NCI-H2196 (cell line): ENCODE measurements at regions not wholly inside any gene's neighbourhood (a gene's known extent, or its start where the extent isn't known, plus 50 kb on each side); places are given as distances from the start of the nearest gene placed in this dataset.

Experiments used
- DNase-seq: peaks from one replicate; lab custom pipeline; 2025; ENCODE audit not compliant: unreplicated experiment; lab: John Stamatoyannopoulos, UW

DNA sequence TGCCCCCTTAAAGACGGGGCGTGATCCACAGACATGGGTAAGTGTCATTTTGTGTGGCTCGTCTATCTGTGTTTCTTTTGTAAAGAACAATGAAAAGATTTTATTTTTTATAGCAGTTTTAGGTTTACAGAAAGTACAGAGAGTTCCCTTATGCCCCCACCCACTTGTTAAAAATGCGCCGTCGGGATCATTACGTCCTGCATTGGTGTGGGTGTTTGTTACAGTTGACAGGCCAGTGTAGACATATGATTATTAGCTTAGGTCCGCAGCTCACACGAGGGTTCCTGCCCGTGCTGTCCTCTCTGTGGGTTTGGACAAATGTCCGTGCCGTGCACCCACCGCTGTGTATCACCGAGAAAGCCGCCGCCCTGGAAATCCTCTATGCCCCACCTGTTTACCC lies 50.5 kb downstream of the RGS12 start:
- DNase-seq, result no peak

DNA sequence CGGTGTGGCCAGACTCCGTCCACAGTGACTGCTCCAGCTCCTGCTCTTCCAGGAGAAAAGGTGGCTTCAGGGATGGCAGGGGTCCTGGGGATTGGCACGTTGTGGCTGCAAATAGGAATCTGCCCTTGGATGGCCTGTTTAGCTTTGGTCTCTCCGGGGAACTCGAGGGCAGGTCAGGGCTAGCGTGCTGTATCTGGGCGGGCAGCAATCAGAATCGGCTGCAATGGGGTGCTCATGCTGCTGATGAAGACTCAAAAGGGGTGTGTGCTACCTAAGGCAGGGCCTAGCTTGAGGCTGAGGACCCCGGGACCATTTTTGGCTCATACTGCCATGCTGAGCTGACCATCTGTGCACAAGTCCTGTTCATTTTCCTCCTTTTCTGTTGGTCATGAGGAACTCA lies 51.3 kb downstream of the RGS12 start:
- no peak for DNase-seq

DNA sequence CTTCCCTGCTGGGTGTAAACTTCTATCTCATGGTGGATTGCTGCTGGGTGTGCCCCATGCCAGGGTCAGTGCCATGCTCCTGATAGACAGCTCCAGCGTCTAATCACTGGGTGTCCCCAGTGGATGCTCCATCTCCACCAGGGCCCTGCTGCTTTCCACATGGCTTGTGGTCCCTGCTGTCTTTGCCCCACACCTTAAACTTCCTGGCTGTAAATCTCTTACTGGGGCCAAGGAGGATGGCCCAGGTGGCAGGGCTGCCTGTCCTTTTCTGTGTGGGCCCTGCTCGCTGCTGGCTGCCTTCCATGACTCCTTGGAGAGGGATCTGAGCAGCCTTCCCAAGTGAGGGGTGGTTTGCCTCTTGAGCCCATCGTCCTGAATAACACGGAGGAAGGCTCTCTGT lies 51.8 kb downstream of the RGS12 start:
- DNase-seq, result no peak

DNA sequence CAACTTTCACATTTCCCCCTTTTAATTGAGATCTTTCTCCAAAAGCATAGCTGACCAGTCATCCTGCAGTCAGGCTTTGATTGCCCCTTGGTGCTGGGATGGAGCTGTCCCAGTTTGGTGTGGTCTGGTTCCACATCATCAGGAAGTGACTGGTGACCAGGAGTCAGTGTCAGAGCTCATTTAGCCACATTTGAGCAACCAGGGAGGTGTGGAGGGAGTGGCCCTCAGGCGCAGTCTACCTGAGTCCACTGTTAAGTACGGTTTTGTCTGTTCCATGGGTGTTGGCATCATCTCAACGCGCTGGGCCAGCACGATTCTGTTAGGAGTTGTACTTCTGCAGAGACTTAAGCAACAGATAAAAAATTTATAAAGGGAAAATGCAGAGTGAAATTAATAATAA lies 52.6 kb downstream of the RGS12 start:
- DNase-seq, result no peak

DNA sequence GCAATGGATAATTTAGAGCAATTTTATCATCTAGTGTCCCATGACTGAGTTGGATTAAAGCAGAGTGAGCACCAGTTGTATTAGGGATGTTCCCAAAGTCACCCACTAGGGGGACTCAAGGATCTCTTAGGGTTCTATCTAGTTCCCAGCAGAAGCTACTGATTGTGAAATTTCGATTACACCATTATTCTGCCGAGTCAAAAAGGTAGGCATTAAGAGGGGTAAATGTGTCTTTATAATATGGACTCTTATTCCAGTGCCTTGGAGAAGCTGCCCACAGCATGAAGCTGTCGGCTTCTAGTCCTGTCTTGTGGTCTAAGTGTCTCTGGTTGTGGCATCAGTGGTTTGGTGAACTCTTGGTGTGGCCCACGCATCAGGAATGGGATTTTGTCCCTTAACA lies 53.3 kb downstream of the RGS12 start:
- peak; percentile 77 for DNase-seq

- no peak for DNase-seq
Observed at GRCh38 chr4:3347871-3348270, 55.0 kb downstream of the RGS12 start.

DNA sequence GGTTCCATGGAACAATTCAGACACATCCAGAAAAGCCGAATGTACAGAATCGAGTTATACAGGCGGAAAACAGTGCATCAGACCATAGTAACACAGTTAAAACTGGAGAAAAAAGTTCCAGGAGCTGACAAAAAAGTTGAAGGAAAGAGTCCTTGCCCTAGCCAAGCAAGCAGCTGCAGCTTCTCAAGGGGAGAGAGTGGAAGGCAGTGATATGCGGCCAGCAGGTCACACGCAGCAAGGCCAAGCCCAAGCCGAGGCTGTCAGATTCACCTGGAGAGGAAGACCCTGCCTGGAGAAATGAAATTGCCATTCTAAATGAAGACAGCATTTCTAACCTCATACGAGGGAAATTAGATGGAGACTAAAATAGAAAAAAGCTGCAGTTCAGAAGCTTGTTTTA lies 55.8 kb downstream of the RGS12 start:
- no peak for DNase-seq

GRCh38 chr4:3349116-3349515 lies 56.3 kb downstream of the RGS12 start:
- no peak for DNase-seq

DNA sequence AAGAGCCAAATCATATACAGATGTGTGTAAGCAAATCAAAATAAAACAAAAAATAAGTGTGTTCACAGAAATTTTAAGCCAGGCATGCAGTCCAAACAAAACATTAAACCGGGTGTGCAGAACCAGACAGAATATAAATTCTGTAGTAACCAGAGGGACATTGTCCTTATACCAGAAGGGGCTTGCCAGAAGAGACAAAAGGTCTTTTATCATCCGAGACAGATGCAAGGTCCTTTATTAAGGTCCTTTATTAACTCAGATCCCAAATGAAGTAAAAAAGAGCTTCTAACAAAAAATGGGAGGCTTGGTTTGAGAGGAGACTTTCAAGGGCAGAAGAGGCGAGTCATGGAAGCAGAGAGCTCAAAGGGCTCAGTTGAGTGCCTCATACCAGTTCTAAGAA lies 59.2 kb downstream of the RGS12 start:
- DNase-seq, result no peak

DNA sequence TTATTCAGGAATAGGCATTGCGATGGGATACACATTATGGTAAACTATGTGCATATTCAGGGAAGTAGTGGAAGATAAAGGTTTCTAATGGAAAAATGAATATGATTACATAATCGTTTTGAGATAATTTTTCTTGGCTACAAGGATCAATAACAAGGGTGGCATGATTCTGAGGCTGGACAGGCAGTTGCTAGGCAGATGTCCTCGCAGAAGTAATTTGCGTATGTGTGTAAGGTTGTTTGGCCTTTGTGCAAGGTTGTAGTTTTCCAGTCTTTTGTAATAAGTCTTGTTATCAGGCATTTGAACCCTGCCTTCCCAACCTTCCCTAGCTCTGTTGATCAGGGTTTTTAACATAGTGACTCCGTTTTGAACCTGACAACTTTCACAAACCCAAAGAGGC lies 59.7 kb downstream of the RGS12 start:
- no peak for DNase-seq

DNA sequence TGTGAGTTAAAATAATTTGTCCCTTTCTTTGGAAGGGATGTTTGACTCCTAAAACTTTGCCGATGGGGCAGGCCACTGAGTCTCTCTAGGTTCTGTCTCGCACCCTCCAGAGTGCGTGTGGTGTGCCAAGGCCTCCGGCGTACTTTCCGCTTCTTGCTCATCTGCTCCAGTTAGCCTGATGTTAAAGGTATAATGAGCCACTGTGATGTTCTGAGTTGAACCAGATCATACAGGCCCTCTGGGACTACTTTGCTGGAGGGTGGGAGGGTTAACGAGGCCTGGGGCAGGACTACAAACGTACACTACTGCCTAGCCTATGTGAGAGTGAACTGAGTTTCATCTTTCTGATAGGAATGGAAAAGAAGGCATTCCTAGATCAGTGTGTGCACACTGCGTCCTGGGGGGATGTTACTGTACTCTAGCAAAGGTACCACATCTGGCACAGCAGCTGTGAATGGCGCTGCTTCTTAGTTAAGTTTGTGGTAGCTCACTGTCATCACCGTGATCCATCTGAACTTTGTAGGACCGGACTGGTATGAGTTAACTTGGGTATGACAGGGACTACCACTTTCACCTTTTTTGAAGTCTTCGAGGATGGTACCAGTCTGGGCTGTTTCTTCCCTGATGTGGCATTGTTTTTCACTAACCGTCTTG lies 60.2 kb downstream of the RGS12 start:
- DNase-seq, result no peak

- DNase-seq, result no peak
Observed at GRCh38 chr4:3353752-3354454, 61.1 kb downstream of the RGS12 start.

DNA sequence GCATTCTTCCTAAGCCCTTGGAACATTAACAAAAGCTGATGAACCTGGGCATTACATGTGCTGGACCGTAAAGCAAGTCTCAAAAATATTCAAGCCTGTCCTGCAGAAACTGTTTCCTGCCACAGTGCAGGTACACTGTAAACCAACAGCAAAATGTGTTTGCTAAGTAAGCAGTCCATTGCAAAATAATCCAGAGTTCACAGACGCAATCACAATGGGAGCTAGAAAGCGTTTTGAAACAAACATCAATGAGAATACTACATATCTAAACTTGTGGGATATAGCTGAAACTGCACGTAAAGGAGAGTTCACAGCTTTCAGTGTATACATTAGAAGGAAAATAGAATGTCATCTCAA lies 61.6 kb downstream of the RGS12 start:
- no peak for DNase-seq

GRCh38 chr4:3355266-3355748 lies 62.5 kb downstream of the RGS12 start:
- DNase-seq, result no peak

DNA sequence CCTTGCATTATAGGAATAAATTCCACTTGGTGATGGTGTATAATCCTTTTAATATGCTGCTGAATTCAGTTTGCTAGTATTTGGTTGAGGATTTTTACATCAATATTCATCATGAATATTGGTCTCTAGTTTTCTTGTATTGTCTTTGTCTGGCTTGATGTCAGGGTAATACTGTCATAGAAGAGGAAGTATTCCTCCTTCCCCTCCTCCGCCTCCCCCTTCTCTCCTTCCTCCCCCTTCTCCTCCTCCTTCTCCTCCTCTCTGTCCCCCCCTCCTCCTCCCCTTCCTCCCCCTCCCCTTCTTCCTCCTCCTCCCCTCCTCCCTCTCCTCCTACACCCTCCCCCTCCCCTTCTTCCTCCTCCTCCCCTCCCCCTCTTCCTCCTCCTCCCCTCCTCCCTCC lies 65.8 kb downstream of the RGS12 start:
- no peak for DNase-seq

DNA sequence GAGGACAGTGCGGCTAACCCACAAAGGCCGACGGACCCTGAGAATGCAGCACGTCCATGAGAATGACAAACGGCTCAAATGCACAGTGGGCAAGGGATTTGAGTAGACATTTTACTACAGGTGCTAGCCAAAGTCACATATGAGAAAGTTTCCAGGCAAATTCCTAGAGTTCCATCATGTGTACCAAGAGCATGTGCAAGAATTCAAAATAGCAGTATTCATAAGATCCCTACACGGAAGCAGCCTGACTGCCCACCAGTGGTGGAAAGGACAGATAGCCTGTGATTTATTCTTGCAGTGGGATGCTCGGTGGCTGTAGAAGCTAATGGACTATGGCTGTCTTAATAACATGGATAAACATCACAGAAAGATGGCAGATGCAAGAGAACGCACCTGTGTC lies 68.0 kb downstream of the RGS12 start:
- no peak for DNase-seq

GRCh38 chr4:3361406-3361805 lies 68.6 kb downstream of the RGS12 start:
- DNase-seq, result no peak

DNA sequence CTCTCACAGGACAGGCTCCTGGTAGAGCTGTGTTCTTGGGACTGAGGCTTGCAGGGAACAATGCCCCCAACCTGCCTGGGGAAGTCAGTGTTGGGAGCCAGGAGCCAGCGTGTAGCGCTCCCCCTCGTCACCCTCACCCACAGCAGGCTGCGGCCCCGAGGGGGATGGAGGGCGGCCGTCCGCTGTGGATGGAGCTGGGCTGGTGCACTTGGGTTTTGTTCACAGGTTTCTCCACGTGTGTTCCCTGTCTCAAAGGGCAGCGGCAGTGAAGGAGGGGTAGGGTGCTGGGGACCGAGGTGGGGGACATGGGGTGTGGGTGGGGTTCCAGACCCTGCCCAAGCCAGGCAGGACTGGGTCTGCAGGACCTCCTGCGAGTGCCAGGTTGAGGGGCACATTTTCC lies 69.1 kb downstream of the RGS12 start:
- DNase-seq, result no peak

GRCh38 chr4:3362431-3363287 lies 69.8 kb downstream of the RGS12 start:
- DNase-seq, result no peak

DNA sequence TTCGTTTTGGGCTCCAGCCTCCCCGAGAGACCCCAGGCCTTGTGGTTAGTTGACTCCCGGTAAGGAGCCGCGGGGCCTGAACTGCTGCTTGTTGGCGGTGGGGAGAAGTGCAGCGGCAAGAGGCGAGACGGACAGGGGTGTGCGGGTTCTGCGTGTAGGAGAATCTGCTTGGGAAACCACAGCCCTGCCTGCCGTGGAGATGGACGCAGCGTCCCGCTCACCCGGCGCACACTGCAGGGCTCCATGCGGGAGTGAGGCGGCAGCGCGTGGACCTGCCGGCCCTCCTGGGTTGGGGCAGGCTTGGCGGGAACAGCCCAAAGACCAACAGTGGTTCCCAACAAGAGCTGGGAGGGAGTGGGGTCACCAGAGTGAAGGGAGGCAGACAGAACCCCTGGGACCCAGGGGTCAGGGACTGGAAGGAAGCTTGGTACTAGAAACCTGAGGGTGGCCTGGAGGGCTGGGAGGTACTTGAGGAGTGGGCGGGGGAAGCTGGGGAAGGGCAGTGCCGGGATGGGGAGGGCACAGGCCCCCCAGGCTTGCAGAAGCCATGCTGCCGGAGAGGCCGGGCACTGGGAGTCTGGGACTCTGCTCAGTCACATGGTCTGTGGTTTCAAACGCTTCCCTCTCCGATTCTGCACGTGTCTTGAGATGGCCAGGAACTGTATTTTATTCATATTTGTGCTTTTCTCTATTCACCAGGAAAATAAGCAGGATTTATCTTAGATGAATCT lies 70.8 kb downstream of the RGS12 start:
- no peak for DNase-seq

GRCh38 chr4:3364199-3364598 lies 71.4 kb downstream of the RGS12 start:
- peak; percentile 10 for DNase-seq
